ENCODE measurements at regions not wholly inside any gene's neighbourhood (a gene's known extent, or its start where the extent isn't known, plus 50 kb on each side); places are given as distances from the start of the nearest gene placed in this dataset.
A peak's percentile ranks its signal among the peaks of the same experiment; 100 is the strongest.

GRCh38 chr7:16234493-16235146, 186.7 kb downstream of the CRPPA start:
- peak; percentile 25 for DNase-seq (ENCODE audit: low spot score)

- no peak for DNase-seq (ENCODE audit: low spot score)
Measured at GRCh38 chr7:16233517-16233916, 187.8 kb downstream of the CRPPA start.

- no peak for DNase-seq (ENCODE audit: low spot score)
Measured at GRCh38 chr7:16232273-16232672, 189.1 kb downstream of the CRPPA start.

- no peak for DNase-seq (ENCODE audit: low spot score)
Measured at GRCh38 chr7:16223963-16224707, 197.2 kb downstream of the CRPPA start.

- DNase-seq (ENCODE audit: low spot score) = peak; percentile 74
Measured at GRCh38 chr7:16212610-16213009, 208.7 kb downstream of the CRPPA start.

- no peak for DNase-seq (ENCODE audit: low spot score)
Measured at GRCh38 chr7:16212032-16212431, 209.3 kb downstream of the CRPPA start.

- DNase-seq (ENCODE audit: low spot score) = no peak
Measured at GRCh38 chr7:16211402-16211925, 209.9 kb downstream of the CRPPA start.

GRCh38 chr7:16210171-16210570, 211.2 kb downstream of the CRPPA start:
- DNase-seq (ENCODE audit: low spot score) = no peak

GRCh38 chr7:16207321-16207720, 214.0 kb downstream of the CRPPA start:
- DNase-seq (ENCODE audit: low spot score) = no peak

- DNase-seq (ENCODE audit: low spot score) = no peak
Measured at GRCh38 chr7:16205466-16205865, 215.9 kb downstream of the CRPPA start.

GRCh38 chr7:16204953-16205352, 216.4 kb downstream of the CRPPA start:
- DNase-seq (ENCODE audit: low spot score) = no peak

- DNase-seq (ENCODE audit: low spot score) = peak; percentile 68
Measured at GRCh38 chr7:16203065-16203464, 218.3 kb downstream of the CRPPA start.

GRCh38 chr7:16202303-16202702, 219.0 kb downstream of the CRPPA start:
- DNase-seq (ENCODE audit: low spot score) = no peak

GRCh38 chr7:16200591-16200990, 220.7 kb downstream of the CRPPA start:
- no peak for DNase-seq (ENCODE audit: low spot score)

GRCh38 chr7:16193631-16194030, 227.7 kb downstream of the CRPPA start:
- no peak for DNase-seq (ENCODE audit: low spot score)

GRCh38 chr7:16189026-16189715, 232.2 kb downstream of the CRPPA start:
- DNase-seq (ENCODE audit: low spot score) = no peak

- DNase-seq (ENCODE audit: low spot score) = no peak
Measured at GRCh38 chr7:16187131-16187530, 234.2 kb downstream of the CRPPA start.

GRCh38 chr7:16178585-16178984, 242.8 kb downstream of the CRPPA start:
- DNase-seq (ENCODE audit: low spot score) = no peak

- no peak for DNase-seq (ENCODE audit: low spot score)
Measured at GRCh38 chr7:16178092-16178491, 243.2 kb downstream of the CRPPA start.

GRCh38 chr7:16174253-16174652, 247.1 kb downstream of the CRPPA start:
- no peak for DNase-seq (ENCODE audit: low spot score)

- DNase-seq (ENCODE audit: low spot score) = no peak
Measured at GRCh38 chr7:16172366-16172765, 249.0 kb downstream of the CRPPA start.

- DNase-seq (ENCODE audit: low spot score) = no peak
Measured at GRCh38 chr7:16171928-16172327, 249.4 kb downstream of the CRPPA start.

GRCh38 chr7:16170671-16171070, 250.7 kb downstream of the CRPPA start:
- no peak for DNase-seq (ENCODE audit: low spot score)

All from HT-29 (cell line).